Superior temporal gyrus (tissue), 1 donor: ENCODE measurements at regions not wholly inside any gene's neighbourhood (a gene's known extent, or its start where the extent isn't known, plus 50 kb on each side); places are given as distances from the start of the nearest gene placed in this dataset.

Source experiments
- DNase-seq: peaks from one replicate; pipeline ENCODE4 v3.0.0-alpha.2; 2016; ENCODE audit errors: extremely low spot score

DNA sequence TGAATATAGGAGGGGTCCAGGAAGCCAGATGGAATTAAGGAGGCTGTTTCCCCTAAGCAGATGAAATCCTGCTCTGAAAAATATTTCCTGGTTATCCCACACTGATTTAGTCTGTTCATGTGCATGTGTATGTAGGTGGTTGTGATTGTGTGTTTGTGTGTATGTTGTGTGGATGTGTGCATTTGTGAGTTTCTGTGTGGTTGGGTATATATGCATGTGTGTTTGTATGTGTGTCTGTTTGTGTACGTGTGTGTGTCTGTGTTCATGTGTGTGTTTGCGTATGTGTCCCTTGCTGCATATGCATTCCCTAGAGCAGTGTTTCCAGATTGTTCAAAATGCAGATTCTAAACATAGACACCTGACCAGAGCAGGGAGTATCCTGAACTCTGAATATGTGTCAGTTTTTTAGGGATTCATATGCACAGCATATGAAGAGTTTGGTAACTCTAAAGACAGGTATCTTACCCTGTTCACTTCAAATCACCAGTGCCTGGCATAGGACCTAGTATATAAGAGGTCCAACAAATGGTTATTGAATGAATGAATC lies 239.8 kb downstream of the MAFB start:
- no peak for DNase-seq

DNA sequence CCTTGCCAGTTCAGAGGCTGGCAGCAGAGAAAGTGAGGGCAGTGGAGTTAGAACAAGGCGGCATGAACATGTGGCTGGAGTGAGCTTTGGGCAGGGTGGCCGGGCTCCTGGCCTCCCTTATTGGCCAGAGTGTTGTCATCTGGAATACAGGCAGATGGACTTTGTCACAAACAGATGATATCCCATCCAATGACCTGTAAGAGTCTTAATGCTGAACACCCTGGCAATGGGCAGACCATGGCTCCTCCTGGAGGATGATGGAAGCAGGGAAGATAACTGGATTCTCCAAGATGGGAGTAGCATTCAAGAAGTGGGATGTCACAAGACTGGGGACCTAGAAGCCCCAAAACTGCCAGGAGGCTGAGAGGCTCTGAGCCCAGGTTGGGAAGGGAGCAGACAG lies 242.1 kb downstream of the MAFB start:
- no peak for DNase-seq

- DNase-seq: no peak
Measured at GRCh38 chr20:40444516-40444915, 244.5 kb downstream of the MAFB start.

- DNase-seq: no peak
Measured at GRCh38 chr20:40443753-40444152, 245.3 kb downstream of the MAFB start.

DNA sequence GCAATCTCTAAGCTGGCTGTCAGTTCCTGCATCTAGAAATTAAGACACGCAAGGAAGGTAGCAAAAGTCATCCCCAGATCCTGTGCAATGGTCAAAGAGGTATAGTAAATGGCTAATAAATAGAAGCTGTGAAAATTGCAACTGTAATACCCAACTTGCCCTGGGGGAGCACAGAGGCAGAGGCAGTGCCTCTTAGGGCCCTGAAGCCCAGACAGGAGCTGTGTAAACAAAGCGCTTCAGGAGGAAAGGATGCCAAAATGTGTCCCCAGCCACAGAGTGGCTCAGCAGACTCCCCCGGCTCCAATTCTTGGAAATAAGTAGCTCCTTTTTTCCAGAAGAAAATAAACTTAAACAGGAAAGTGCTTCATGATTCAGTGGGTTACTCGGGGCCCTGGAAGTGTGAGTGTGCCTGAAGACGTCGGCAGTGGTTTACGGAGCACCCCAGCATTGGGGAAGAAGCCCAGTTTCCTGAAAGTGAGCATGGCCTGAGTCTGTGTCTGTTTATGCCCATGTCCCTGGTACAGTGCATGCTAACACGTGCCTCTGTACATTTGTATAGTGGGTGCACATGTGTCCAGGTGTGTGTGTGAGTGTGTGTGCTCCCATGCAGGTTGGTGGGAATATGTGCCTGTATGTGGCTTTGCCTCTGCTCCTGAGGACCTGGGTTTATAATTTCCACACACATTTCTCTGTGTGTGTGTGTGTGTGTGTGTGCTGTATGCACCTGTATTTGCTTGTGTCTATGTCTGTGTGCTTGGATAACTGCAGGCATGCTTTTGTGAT lies 246.7 kb downstream of the MAFB start:
- no peak for DNase-seq

DNA sequence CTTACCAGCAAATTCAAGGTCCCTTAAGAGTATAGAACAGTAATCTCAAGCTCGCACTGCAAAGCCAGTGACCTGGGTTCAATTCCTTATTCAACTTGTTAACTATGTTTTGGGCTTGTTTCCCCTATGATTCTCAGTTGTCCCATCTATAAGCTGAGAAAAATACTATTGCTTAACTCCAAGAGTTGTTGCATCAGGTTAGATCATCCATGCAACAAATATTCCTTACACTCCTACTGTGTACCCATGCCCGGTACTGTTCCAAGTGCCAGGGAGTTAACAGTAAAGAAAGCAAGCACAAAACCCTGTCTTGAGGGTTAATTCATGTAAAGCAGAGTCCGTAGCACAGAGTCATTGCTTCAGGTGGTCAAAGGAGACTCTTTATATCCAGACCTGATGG lies 247.3 kb downstream of the MAFB start:
- no peak for DNase-seq

GRCh38 chr20:40438161-40438830 lies 250.7 kb downstream of the MAFB start:
- no peak for DNase-seq

- no peak for DNase-seq
Measured at GRCh38 chr20:40436011-40436410, 253.0 kb downstream of the MAFB start.

DNA sequence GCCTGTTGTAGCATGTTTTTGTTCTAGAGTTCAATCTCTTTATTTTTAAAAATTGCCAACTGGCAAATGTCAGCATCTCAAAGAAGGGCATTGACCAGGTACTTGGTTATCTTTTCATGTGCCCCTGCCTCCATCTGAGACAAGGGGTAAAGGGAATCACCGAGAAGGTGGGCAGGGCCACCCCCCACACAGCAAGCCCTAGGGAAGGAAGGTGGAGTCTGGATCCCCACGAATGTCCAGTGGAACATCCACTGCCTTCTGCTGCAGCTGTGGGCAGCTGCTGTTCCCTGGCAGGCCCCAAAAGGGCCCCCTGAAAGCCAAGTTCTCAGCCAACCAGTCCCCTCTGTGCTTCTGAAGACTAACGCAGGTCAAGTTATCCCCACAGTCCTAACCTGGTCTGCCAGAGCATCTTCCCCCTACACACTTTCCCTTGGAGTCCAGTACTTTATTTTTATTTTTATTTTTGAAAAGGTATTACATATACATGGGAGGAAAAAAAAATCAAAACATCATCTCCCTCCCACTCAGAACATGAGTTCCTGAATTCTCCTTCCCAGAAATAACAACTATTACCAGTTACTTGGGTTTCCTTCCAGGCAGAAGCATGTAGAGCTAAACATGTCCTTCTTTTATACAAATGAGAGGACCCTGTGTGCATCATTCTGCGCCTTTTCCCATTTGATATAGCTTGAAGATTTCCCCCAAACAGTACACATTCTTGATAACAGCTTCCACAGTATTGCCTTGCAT lies 253.7 kb downstream of the MAFB start:
- no peak for DNase-seq

DNA sequence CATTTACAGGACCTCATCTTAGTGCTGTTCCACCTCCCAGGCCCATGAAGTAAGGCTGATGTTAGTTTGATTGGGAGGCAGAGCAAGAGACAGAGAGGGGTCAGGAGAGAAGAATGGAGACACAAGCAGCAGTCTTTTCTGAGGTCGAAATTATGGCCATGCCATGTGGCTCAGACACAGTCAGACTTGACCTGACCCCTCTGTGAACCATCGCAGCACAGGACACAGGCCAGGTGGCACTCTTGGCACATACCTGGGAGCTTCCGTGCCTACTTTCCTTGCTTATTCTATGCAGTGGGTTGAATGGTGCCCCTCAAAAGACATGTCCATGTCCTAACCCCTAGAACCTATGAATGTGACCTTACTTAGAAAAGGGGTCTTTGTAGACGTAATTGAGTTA lies 254.9 kb downstream of the MAFB start:
- no peak for DNase-seq

- DNase-seq: no peak
Measured at GRCh38 chr20:40433341-40433861, 255.6 kb downstream of the MAFB start.

- no peak for DNase-seq
Measured at GRCh38 chr20:40431611-40432010, 257.4 kb downstream of the MAFB start.

DNA sequence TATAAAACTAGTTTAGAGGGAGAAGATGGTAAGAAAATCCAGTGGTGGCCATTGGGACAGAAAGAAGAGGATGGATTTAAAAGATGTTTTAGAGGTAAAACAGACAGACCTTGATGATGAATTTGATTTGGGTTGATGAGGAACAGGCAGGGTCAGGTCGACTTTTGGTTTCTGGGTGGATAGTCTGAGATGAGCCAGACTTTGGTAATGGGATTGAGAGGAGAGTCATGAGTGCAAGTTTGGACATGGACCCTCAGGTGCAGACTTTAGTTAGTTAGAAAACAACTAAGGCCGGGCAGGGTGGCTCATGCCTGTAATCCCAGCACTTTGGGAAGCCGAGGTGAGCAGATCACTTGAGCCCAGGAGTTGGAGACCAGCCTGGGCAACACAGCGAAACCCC lies 257.9 kb downstream of the MAFB start:
- no peak for DNase-seq

GRCh38 chr20:40427026-40427425 lies 262.0 kb downstream of the MAFB start:
- no peak for DNase-seq

DNA sequence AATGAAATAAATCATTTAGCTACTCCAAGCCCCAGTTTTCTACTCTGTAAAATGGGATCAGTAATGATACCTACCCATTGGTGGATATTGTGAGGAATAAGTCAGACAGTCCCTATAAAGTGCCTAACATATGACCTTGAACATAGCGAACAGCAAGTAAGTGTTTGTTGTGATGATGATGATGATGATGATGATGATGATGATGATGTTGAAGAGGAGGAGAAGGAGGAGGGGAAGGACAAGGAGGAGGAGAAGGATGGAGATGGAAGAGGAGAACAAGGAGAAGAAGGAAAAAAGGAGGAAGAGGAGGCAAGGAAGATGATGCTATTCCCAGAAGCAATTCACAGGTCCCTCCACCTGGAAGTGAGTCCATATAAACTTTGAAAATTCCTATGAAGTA lies 264.3 kb downstream of the MAFB start:
- no peak for DNase-seq

GRCh38 chr20:40422656-40423055 lies 266.4 kb downstream of the MAFB start:
- no peak for DNase-seq

DNA sequence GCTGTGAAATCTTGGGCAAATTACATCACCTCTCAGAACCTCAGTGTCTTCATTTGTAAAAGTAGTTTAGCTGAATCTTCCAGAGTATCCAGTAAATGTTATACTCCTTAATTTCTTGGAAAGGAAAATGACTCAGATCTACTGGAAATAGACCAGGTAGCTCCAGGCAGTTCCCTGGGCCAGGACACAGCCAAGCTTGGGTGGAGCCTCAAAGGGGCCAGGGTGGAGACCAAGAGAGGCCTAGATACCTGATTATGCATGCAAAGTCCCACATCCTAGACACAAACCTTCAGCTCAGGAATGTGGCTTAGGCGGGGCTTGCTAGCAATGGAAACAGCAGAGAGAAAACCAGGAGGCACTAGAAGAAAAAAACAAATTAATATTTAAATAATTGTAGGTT lies 272.8 kb downstream of the MAFB start:
- DNase-seq: no peak

DNA sequence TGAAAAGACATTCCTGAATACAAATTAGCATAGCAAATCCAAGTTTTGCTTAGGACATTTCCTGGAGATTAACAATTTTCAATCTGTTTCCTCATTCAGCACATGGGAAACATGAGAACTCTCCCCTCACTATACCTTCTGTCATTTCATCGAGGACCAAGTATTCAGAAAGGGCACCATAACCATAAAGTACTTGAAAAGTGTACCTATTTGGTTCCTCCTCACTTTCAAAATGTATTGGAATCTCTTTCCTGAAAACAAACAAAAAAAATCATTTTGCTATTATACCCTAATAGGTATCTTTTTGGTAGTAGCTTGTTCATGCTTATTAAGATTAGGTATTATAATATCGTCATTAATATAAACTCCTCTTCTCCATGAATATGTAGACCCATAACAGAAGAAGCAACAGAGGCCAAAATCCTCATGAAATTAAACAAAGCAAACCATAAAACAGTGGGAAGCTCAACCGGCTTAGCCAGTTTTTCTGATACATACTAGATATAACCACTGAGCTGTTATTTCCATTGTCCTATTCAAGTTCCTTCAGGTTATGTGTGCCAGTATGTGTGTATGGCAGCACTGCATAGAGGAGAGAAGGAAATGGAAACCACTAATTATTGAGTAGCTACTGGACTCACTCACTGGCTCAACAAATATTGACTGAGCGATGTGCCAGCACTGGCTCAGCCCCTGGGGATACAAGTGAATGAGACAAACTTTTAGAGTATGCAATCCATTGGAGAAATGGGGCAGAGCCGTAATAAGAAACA lies 274.0 kb downstream of the MAFB start:
- no peak for DNase-seq

DNA sequence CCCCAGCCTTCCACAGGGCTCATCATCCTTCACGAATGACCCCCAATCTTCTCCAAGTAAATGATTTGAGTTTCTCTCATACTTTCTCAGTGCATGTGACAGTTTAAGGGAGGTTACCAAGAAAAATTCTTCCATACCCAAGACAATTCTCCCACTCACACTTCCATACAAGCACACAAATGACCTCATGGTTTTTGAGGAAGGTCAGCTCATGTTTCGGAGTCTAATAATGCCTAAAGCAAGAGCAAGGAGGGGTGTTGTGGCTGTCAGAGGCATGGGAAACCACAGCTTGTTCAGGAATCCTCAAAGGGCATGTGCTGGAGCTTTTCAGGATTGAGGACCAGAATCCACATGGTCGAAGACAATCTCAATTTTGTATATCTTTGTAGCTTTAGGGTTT lies 279.0 kb downstream of the MAFB start:
- DNase-seq: no peak

GRCh38 chr20:40397467-40397866 lies 291.6 kb downstream of the MAFB start:
- no peak for DNase-seq
